ENCODE measurements at regions not wholly inside any gene's neighbourhood (a gene's known extent, or its start where the extent isn't known, plus 50 kb on each side); places are given as distances from the start of the nearest gene placed in this dataset.

- Histone ChIP-seq H3K9me3 (peaks cover 8 to 17% (median 16%) of the 10 kb centered on the region in 4 donors), H3K27ac (no peak overlapping the region), H3K27me3 (no peaks in the 10 kb centered on the region), H3K36me3 (no peaks in the 10 kb centered on the region), H3K4me1 (no peaks in the 10 kb centered on the region), H3K4me3 (no peak overlapping the region)
- DNase-seq (no peak), ATAC-seq (ENCODE audit: low FRiP score in 2 of 2) (no peak)
- WGBS, 2 donors = 77 to 100% methylated on average over 4 to 12 of the region's 12 CpGs
- no peak for TF ChIP-seq POLR2A (IDR thresholded peaks at IDR 0.05)
- TF ChIP-seq POLR2AphosphoS5 (IDR thresholded peaks at IDR 0.05) = no peak
- no peak for TF ChIP-seq CTCF (IDR thresholded peaks at IDR 0.05)
- no peak for TF ChIP-seq EP300 (IDR thresholded peaks at IDR 0.05)
Observed at GRCh38 chr17:79677646-79678045, 53.1 kb upstream of the ENPP7 start.

- 83% methylated on average over 10 of the region's 10 CpGs for WGBS, 2 donors
Observed at GRCh38 chr17:79676796-79677195, 53.9 kb upstream of the ENPP7 start.

GRCh38 chr17:79675413-79675725, 55.4 kb upstream of the ENPP7 start:
- DNase-seq (no peak), ATAC-seq (ENCODE audit: low FRiP score in 2 of 2) (no peak)
- H3K9me3 ChIP-seq = peaks cover 8 to 17% (median 16%) of the 10 kb centered on the region in 4 donors
- H3K27ac ChIP-seq = no peak overlapping the region
- no peaks in the 10 kb centered on the region for H3K36me3 ChIP-seq
- no peak overlapping the region for H3K4me3 ChIP-seq
- no peaks in the 10 kb centered on the region for H3K27me3 ChIP-seq
- WGBS, 2 donors = 67 to 94% methylated on average over 2 to 3 of the region's 3 CpGs
- no peak for TF ChIP-seq POLR2AphosphoS5 (IDR thresholded peaks at IDR 0.05)
- TF ChIP-seq POLR2A (IDR thresholded peaks at IDR 0.05) = no peak
- no peak for TF ChIP-seq CTCF (IDR thresholded peaks at IDR 0.05)
- TF ChIP-seq EP300 (IDR thresholded peaks at IDR 0.05) = no peak
- H3K4me1 ChIP-seq = no peaks in the 10 kb centered on the region

More at GRCh38 chr17:79676796-79677195, 53.9 kb upstream of the ENPP7 start:
- Histone ChIP-seq H3K27me3 (no peaks in the 10 kb centered on the region), H3K4me3 (no peak overlapping the region), H3K9me3 (peaks cover 8 to 17% (median 16%) of the 10 kb centered on the region in 4 donors), H3K36me3 (no peaks in the 10 kb centered on the region), H3K4me1 (no peaks in the 10 kb centered on the region), H3K27ac (no peak overlapping the region)
- TF ChIP-seq POLR2A (IDR thresholded peaks at IDR 0.05) = no peak
- TF ChIP-seq EP300 (IDR thresholded peaks at IDR 0.05) = no peak
- no peak for TF ChIP-seq CTCF (IDR thresholded peaks at IDR 0.05)
- TF ChIP-seq POLR2AphosphoS5 (IDR thresholded peaks at IDR 0.05) = no peak
- no peak for DNase-seq
- no peak for ATAC-seq (ENCODE audit: low FRiP score in 2 of 2)

- H3K27ac ChIP-seq = no peak overlapping the region
- ATAC-seq (ENCODE audit: low FRiP score in 2 of 2) (no peak), DNase-seq (no peak)
- H3K36me3 ChIP-seq = no peaks in the 10 kb centered on the region
- no peaks in the 10 kb centered on the region for H3K27me3 ChIP-seq
- TF ChIP-seq POLR2AphosphoS5 (IDR thresholded peaks at IDR 0.05) (no peak), EP300 (IDR thresholded peaks at IDR 0.05) (no peak), CTCF (IDR thresholded peaks at IDR 0.05) (no peak), POLR2A (IDR thresholded peaks at IDR 0.05) (no peak)
- WGBS, 2 donors = 85 to 94% methylated on average over 10 to 15 of the region's 15 CpGs
- H3K4me3 ChIP-seq = no peak overlapping the region
- peaks cover 8 to 17% (median 16%) of the 10 kb centered on the region in 4 donors for H3K9me3 ChIP-seq
- H3K4me1 ChIP-seq = no peaks in the 10 kb centered on the region
Observed at GRCh38 chr17:79674506-79675412, 56.0 kb upstream of the ENPP7 start.

- no peaks in the 10 kb centered on the region for H3K36me3 ChIP-seq
- ATAC-seq (ENCODE audit: low FRiP score in 2 of 2) = no peak
- H3K4me1 ChIP-seq = no peaks in the 10 kb centered on the region
- 63 to 66% methylated on average over 2 of the region's 2 CpGs for WGBS, 2 donors
- H3K27ac ChIP-seq = no peak overlapping the region
- TF ChIP-seq POLR2AphosphoS5 (IDR thresholded peaks at IDR 0.05) (no peak), CTCF (IDR thresholded peaks at IDR 0.05) (no peak), EP300 (IDR thresholded peaks at IDR 0.05) (no peak), POLR2A (IDR thresholded peaks at IDR 0.05) (no peak)
- DNase-seq = no peak
- H3K9me3 ChIP-seq = peaks cover 8 to 17% (median 16%) of the 10 kb centered on the region in 4 donors
- no peak overlapping the region for H3K4me3 ChIP-seq
- H3K27me3 ChIP-seq = no peaks in the 10 kb centered on the region
Observed at GRCh38 chr17:79673517-79673916, 57.2 kb upstream of the ENPP7 start.

Data from upper lobe of left lung (tissue), 6 donors.